WTC11 (cell line): ENCODE measurements at regions not wholly inside any gene's neighbourhood (a gene's known extent, or its start where the extent isn't known, plus 50 kb on each side); places are given as distances from the start of the nearest gene placed in this dataset.
A peak's percentile ranks its signal among the peaks of the same experiment; 100 is the strongest.
"Not testable (repeated sequence)": the region's sequence is repeated elsewhere in the genome, so short reads cannot be mapped to it uniquely, and the experiment has no call there.

ENCODE experiments used
- ATAC-seq: fragments of 200-7000 bp; cut with Tn5 transposase; 2 replicates; pipeline ENCODE4 v1.10.0; 2021; ENCODE audit warnings: mild to moderate bottlenecking, moderate library complexity
- CTCF ChIA-PET: fragments of 300-600 bp; sonication (Branson Sonifier 250); formaldehyde crosslinking; loops from one replicate; lab custom pipeline; 2021; ENCODE audit warnings: antibody characterized with exemption; lab: Charles Lee
- POLR2A ChIA-PET: fragments of 350-600 bp; sonication (Branson Sonifier 250); formaldehyde crosslinking; loops from one replicate; lab custom pipeline; 2021; ENCODE audit warnings: antibody characterized with exemption; lab: Charles Lee
- DNase-seq: peaks from one replicate; pipeline ENCODE4 v3.0.0; 2021; ENCODE audit warnings: low spot score
- H3K27ac Mint-ChIP-seq: 2 replicates; pipeline ENCODE4 v1.8.0; 2021; ENCODE audit warnings: mixed read lengths
- H3K27me3 Mint-ChIP-seq: 2 replicates; pipeline ENCODE4 v1.8.0; 2021; ENCODE audit warnings: low read depth, mild to moderate bottlenecking, moderate library complexity, mixed read lengths
- H3K36me3 Mint-ChIP-seq: 2 replicates; pipeline ENCODE4 v1.8.0; 2021; ENCODE audit warnings: mixed read lengths
- H3K4me1 Mint-ChIP-seq: 2 replicates; pipeline ENCODE4 v1.8.0; 2022; ENCODE audit warnings: mixed read lengths
- H3K4me3 Mint-ChIP-seq: 2 replicates; pipeline ENCODE4 v1.8.0; 2021; ENCODE audit warnings: mild to moderate bottlenecking, moderate library complexity, mixed read lengths
- H3K9me3 Mint-ChIP-seq: 2 replicates; pipeline ENCODE4 v1.8.0; 2021; ENCODE audit warnings: mixed read lengths
- AFF4 ChIP-seq: sonication (generic); formaldehyde crosslinking; IDR thresholded peaks from 2 replicates; pipeline ENCODE4 v1.8.1; 2023; ENCODE audit warnings: mild to moderate bottlenecking, missing genetic modification reagents, borderline replicate concordance
- EMX1 ChIP-seq: fragments of 250-450 bp; sonication (Bioruptor Pico); IDR thresholded peaks from 2 replicates; pipeline ENCODE4 v1.8.0; 2021; ENCODE audit warnings: mild to moderate bottlenecking
- GRHL2 ChIP-seq: fragments of 250-450 bp; sonication (Bioruptor Pico); IDR thresholded peaks from 2 replicates; pipeline ENCODE4 v1.8.0; 2022; ENCODE audit warnings: mild to moderate bottlenecking, moderate library complexity; ENCODE audit not compliant: insufficient replicate concordance, severe bottlenecking
- HMGA2 ChIP-seq: fragments of 250-450 bp; sonication (Bioruptor Pico); IDR thresholded peaks from 2 replicates; pipeline ENCODE4 v1.4.0; 2021; ENCODE audit warnings: mild to moderate bottlenecking, moderate library complexity
- NFYB ChIP-seq: sonication (generic); formaldehyde crosslinking; conservative IDR thresholded peaks from 2 replicates; pipeline ENCODE4 v1.8.0; 2022; ENCODE audit warnings: low read depth, missing genetic modification reagents
- PRDM15 ChIP-seq: sonication (generic); formaldehyde crosslinking; IDR thresholded peaks from 2 replicates; pipeline ENCODE4 v1.8.0; 2022; ENCODE audit warnings: missing genetic modification reagents
- SP1 ChIP-seq: sonication (generic); formaldehyde crosslinking; conservative IDR thresholded peaks from 2 replicates; pipeline ENCODE4 v1.8.1; 2022; ENCODE audit warnings: missing genetic modification reagents
- TCF7 ChIP-seq: sonication (generic); formaldehyde crosslinking; IDR thresholded peaks from 2 replicates; pipeline ENCODE4 v1.8.0; 2022; ENCODE audit warnings: mild to moderate bottlenecking, low read depth, missing genetic modification reagents, moderate library complexity
- ZNF138 ChIP-seq: sonication (generic); formaldehyde crosslinking; conservative IDR thresholded peaks from 2 replicates; pipeline ENCODE4 v1.8.1; 2022; ENCODE audit warnings: mild to moderate bottlenecking, moderate library complexity, missing genetic modification reagents
- ZNF219 ChIP-seq: sonication (generic); formaldehyde crosslinking; IDR thresholded peaks from 2 replicates; pipeline ENCODE4 v1.8.0; 2023; ENCODE audit warnings: missing genetic modification reagents, mild to moderate bottlenecking, borderline replicate concordance
- ZNF263 ChIP-seq: sonication (generic); formaldehyde crosslinking; IDR thresholded peaks from 2 replicates; pipeline ENCODE4 v1.8.1; 2022; ENCODE audit warnings: low read depth, mild to moderate bottlenecking, moderate library complexity, missing genetic modification reagents
- ZNF416 ChIP-seq: fragments of 250-450 bp; sonication (Bioruptor Pico); IDR thresholded peaks from 2 replicates; pipeline ENCODE4 v1.9.0; 2021; ENCODE audit warnings: mild to moderate bottlenecking, inconsistent platforms
- TF ChIP-seq, protein P1 (sequence below): sonication (generic); formaldehyde crosslinking; conservative IDR thresholded peaks from 2 replicates; pipeline ENCODE4 v1.8.1; 2023; ENCODE audit warnings: mild to moderate bottlenecking, low read depth, missing genetic modification reagents, moderate library complexity
- TF ChIP-seq, protein P2 (sequence below): sonication (generic); formaldehyde crosslinking; IDR thresholded peaks from 2 replicates; pipeline ENCODE4 v1.8.1; 2022; ENCODE audit warnings: missing genetic modification reagents, borderline replicate concordance
- TF ChIP-seq, protein P3 (sequence below): sonication (generic); formaldehyde crosslinking; IDR thresholded peaks from 2 replicates; pipeline ENCODE4 v1.8.1; 2023; ENCODE audit warnings: mild to moderate bottlenecking, moderate library complexity, missing genetic modification reagents

DNA sequence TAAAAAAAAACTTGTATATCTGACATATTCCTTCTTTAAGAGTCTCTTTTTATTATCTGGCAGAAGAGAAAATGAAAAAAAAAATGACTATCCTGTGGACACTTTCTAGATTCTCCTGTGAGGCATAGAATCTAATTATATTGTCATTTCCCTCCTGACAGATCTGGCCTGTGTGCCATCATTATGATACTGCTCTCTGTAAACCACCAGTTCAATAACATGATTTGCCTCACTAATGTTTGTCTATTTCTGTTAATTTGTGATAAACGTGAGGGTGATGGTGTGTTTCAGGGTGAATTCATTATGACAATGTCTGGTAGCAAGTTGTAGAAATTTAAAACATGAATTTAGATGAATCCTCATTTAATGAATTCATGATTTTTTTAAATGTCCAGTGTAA lies 844.5 kb upstream of the ADGRB3 start:
- no peak for TF ChIP-seq ZNF219 (CRISPR knock-in tag)
- TF ChIP-seq, protein P1, sequence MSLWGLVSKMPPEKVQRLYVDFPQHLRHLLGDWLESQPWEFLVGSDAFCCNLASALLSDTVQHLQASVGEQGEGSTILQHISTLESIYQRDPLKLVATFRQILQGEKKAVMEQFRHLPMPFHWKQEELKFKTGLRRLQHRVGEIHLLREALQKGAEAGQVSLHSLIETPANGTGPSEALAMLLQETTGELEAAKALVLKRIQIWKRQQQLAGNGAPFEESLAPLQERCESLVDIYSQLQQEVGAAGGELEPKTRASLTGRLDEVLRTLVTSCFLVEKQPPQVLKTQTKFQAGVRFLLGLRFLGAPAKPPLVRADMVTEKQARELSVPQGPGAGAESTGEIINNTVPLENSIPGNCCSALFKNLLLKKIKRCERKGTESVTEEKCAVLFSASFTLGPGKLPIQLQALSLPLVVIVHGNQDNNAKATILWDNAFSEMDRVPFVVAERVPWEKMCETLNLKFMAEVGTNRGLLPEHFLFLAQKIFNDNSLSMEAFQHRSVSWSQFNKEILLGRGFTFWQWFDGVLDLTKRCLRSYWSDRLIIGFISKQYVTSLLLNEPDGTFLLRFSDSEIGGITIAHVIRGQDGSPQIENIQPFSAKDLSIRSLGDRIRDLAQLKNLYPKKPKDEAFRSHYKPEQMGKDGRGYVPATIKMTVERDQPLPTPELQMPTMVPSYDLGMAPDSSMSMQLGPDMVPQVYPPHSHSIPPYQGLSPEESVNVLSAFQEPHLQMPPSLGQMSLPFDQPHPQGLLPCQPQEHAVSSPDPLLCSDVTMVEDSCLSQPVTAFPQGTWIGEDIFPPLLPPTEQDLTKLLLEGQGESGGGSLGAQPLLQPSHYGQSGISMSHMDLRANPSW (CRISPR knock-in tag) = no peak
- TF ChIP-seq, protein P2, sequence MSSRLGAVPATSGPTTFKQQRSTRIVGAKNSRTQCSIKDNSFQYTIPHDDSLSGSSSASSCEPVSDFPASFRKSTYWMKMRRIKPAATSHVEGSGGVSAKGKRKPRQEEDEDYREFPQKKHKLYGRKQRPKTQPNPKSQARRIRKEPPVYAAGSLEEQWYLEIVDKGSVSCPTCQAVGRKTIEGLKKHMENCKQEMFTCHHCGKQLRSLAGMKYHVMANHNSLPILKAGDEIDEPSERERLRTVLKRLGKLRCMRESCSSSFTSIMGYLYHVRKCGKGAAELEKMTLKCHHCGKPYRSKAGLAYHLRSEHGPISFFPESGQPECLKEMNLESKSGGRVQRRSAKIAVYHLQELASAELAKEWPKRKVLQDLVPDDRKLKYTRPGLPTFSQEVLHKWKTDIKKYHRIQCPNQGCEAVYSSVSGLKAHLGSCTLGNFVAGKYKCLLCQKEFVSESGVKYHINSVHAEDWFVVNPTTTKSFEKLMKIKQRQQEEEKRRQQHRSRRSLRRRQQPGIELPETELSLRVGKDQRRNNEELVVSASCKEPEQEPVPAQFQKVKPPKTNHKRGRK (CRISPR knock-in tag) = no peak
- TF ChIP-seq, all 79 proteins: peak for 0
- Mint-ChIP-seq H3K4me1 (peaks cover 6% of the 10 kb centered on the region), H3K9me3 (no peaks in the 10 kb centered on the region), H3K4me3 (no peak overlapping the region), H3K27ac (no peak overlapping the region), H3K36me3 (no peaks in the 10 kb centered on the region), H3K27me3 (no peaks in the 10 kb centered on the region)
- ChIA-PET CTCF (no interaction called here), POLR2A (no interaction called here)
- no peak for DNase-seq
- ATAC-seq = no peak

GRCh38 chr6:67787119-67787518 lies 848.0 kb upstream of the ADGRB3 start:
- TF ChIP-seq HMGA2 (CRISPR knock-in tag) = peak; percentile 96
- CTCF ChIA-PET, DNase-seq: not testable (repeated sequence)

GRCh38 chr6:67779876-67780275 lies 855.2 kb upstream of the ADGRB3 start:
- POLR2A ChIA-PET = no interaction called here
- H3K4me3 Mint-ChIP-seq = no peak overlapping the region
- DNase-seq (no peak), ATAC-seq (no peak)
- H3K27ac Mint-ChIP-seq = no peak overlapping the region
- H3K4me1 Mint-ChIP-seq = peaks cover 3% of the 10 kb centered on the region; the same call in 1 of the 2 replicates
- CTCF ChIA-PET = no interaction called here
- TF ChIP-seq ZNF263 (no peak), SP1 (CRISPR knock-in tag) (no peak)
- TF ChIP-seq, all 79 proteins: peak for 0
- no peaks in the 10 kb centered on the region for H3K27me3 Mint-ChIP-seq
- H3K36me3 Mint-ChIP-seq = no peaks in the 10 kb centered on the region
- no peaks in the 10 kb centered on the region for H3K9me3 Mint-ChIP-seq

More at GRCh38 chr6:67787119-67787518, 848.0 kb upstream of the ADGRB3 start:
- H3K4me1 Mint-ChIP-seq, H3K4me3 Mint-ChIP-seq, H3K27me3 Mint-ChIP-seq, H3K9me3 Mint-ChIP-seq, H3K27ac Mint-ChIP-seq, H3K36me3 Mint-ChIP-seq, ATAC-seq, POLR2A ChIA-PET: not testable (repeated sequence)

DNA sequence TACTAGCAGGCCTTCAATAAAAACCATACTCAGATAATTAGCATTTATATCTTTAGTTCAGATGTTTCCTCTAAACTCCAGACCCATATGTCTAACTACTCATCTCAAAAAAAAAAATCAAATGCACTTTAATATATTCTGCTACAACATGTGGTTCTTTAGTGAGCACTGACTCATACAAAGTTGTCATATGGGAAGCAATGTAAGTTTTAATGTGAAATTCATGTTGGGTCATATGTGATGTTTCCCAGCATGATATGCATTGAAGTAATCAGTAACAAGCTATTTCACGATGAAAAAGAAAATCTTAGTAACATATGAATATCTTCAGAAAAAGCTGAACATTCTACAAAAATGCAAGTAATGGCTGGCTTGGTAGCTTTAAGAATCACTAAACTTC lies 859.7 kb upstream of the ADGRB3 start:
- ChIA-PET CTCF (no interaction called here), POLR2A (no interaction called here)
- H3K9me3 Mint-ChIP-seq = no peaks in the 10 kb centered on the region
- no peaks in the 10 kb centered on the region for H3K27me3 Mint-ChIP-seq
- H3K4me3 Mint-ChIP-seq = no peak overlapping the region
- no peak overlapping the region for H3K27ac Mint-ChIP-seq
- peaks cover 3% of the 10 kb centered on the region; the same call in 1 of the 2 replicates for H3K4me1 Mint-ChIP-seq
- no peaks in the 10 kb centered on the region for H3K36me3 Mint-ChIP-seq
- ATAC-seq = no peak
- no peak for DNase-seq
- no peak for TF ChIP-seq ZNF416 (CRISPR knock-in tag)
- TF ChIP-seq AFF4 = no peak
- no peak for TF ChIP-seq NFYB (CRISPR knock-in tag)
- TF ChIP-seq, protein P3, sequence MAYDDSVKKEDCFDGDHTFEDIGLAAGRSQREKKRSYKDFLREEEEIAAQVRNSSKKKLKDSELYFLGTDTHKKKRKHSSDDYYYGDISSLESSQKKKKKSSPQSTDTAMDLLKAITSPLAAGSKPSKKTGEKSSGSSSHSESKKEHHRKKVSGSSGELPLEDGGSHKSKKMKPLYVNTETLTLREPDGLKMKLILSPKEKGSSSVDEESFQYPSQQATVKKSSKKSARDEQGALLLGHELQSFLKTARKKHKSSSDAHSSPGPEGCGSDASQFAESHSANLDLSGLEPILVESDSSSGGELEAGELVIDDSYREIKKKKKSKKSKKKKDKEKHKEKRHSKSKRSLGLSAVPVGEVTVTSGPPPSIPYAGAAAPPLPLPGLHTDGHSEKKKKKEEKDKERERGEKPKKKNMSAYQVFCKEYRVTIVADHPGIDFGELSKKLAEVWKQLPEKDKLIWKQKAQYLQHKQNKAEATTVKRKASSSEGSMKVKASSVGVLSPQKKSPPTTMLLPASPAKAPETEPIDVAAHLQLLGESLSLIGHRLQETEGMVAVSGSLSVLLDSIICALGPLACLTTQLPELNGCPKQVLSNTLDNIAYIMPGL (CRISPR knock-in tag) = no peak
- TF ChIP-seq ZNF138 = no peak
- TF ChIP-seq TCF7 = no peak
- no peak for TF ChIP-seq PRDM15
- TF ChIP-seq GRHL2 (CRISPR knock-in tag) = no peak
- TF ChIP-seq EMX1 (CRISPR knock-in tag) = no peak
